Neural progenitor cell (in vitro differentiated cells): ENCODE measurements at regions not wholly inside any gene's neighbourhood (a gene's known extent, or its start where the extent isn't known, plus 50 kb on each side); places are given as distances from the start of the nearest gene placed in this dataset.
"Not testable (repeated sequence)": the region's sequence is repeated elsewhere in the genome, so short reads cannot be mapped to it uniquely, and the experiment has no call there.

Source experiments
- DNase-seq: peaks from one replicate; pipeline ENCODE4 v3.0.0-alpha.2; 2016; ENCODE audit warnings: low spot score
- H2AFZ ChIP-seq: fragments of 200-600 bp; sonication (generic); replicated peaks from 2 replicates; pipeline ENCODE4 v1.6.1; 2016; ENCODE audit warnings: antibody characterized with exemption
- H3F3A ChIP-seq: fragments of 200-600 bp; sonication (generic); 2 replicates; pipeline ENCODE4 v1.6.1; 2016; ENCODE audit warnings: antibody characterized with exemption, low read depth
- H3K27ac ChIP-seq: fragments of 200-600 bp; sonication (generic); 2 replicates; pipeline ENCODE4 v1.5.1; 2016; ENCODE audit warnings: mild to moderate bottlenecking
- H3K27me3 ChIP-seq: fragments of 200-600 bp; sonication (generic); 2 replicates; pipeline ENCODE4 v1.6.1; 2016; ENCODE audit warnings: mild to moderate bottlenecking, moderate library complexity
- H3K36me3 ChIP-seq: fragments of 200-600 bp; sonication (generic); 2 replicates; pipeline ENCODE4 v1.5.1; 2016
- H3K4me1 ChIP-seq: fragments of 200-600 bp; sonication (generic); 2 replicates; pipeline ENCODE4 v1.6.1; 2016; ENCODE audit warnings: mixed run types
- H3K4me2 ChIP-seq: fragments of 200-600 bp; sonication (generic); 2 replicates; pipeline ENCODE4 v1.6.1; 2016
- H3K4me3 ChIP-seq: fragments of 200-600 bp; sonication (generic); 2 replicates; pipeline ENCODE4 v1.5.1; 2016
- H3K79me2 ChIP-seq: fragments of 200-600 bp; sonication (generic); 2 replicates; pipeline ENCODE4 v1.6.1; 2016; ENCODE audit warnings: low read depth
- H3K9ac ChIP-seq: fragments of 200-600 bp; sonication (generic); 2 replicates; pipeline ENCODE4 v1.6.1; 2016
- H3K9me3 ChIP-seq: fragments of 200-600 bp; sonication (generic); 2 replicates; pipeline ENCODE4 v1.5.1; 2016; ENCODE audit warnings: low read depth
- H4K20me1 ChIP-seq: fragments of 200-600 bp; sonication (generic); 2 replicates; pipeline ENCODE4 v1.6.1; 2016; ENCODE audit warnings: low read depth
- H3K27ac Mint-ChIP-seq: 3 replicates; pipeline ENCODE4 v1.8.0; 2021; ENCODE audit warnings: mixed read lengths
- H3K27me3 Mint-ChIP-seq: 2 replicates; pipeline ENCODE4 v1.8.0; 2022; ENCODE audit warnings: low read depth, mild to moderate bottlenecking, inconsistent platforms, moderate library complexity, mixed read lengths; ENCODE audit not compliant: insufficient read depth
- H3K36me3 Mint-ChIP-seq: 3 replicates; pipeline ENCODE4 v1.8.0; 2021; ENCODE audit warnings: mixed read lengths
- H3K4me1 Mint-ChIP-seq: 3 replicates; pipeline ENCODE4 v1.8.0; 2021; ENCODE audit warnings: mixed read lengths
- H3K4me3 Mint-ChIP-seq: 3 replicates; pipeline ENCODE4 v1.8.0; 2021; ENCODE audit warnings: mild to moderate bottlenecking, moderate library complexity, mixed read lengths
- H3K9me3 Mint-ChIP-seq: 3 replicates; pipeline ENCODE4 v1.8.0; 2020; ENCODE audit warnings: mixed read lengths
- EZH2 ChIP-seq: fragments of 200-600 bp; sonication (generic); IDR thresholded peaks from 2 replicates; pipeline ENCODE4 v1.6.1; 2017; ENCODE audit warnings: antibody characterized with exemption, mild to moderate bottlenecking, moderate library complexity
- EZH2phosphoT487 ChIP-seq: fragments of 200-600 bp; sonication (generic); IDR thresholded peaks from 2 replicates; pipeline ENCODE4 v1.6.1; 2017; ENCODE audit warnings: antibody characterized with exemption
- TF ChIP-seq, protein P1 (sequence below): fragments of 200-600 bp; sonication (generic); IDR thresholded peaks from 2 replicates; pipeline ENCODE4 v1.5.1; 2017; ENCODE audit warnings: antibody characterized with exemption, mild to moderate bottlenecking

DNA sequence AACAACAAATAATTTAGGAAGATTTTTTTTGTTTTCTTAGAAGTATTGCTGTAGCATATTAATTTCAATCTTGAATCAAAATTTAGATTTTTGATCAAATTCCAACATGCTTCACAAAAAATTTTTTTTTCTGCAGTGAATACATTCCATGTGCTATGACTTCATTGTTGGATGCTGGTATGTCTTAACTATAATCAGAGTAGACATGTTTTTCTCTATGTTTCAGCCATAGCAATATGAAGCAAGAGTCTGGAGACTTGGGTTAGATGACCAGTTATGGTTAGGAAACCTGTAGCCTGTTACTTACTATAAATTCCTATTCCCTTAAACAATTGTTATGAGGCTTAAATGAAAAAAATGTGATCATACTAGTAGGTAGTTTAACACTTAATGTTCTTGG lies 176.1 kb upstream of the CHL1 start:
- no peak for DNase-seq
- no peaks in the 10 kb centered on the region for H3K4me1 Mint-ChIP-seq
- no peaks in the 10 kb centered on the region for H3K9me3 Mint-ChIP-seq
- no peaks in the 10 kb centered on the region for H3K79me2 ChIP-seq
- no peaks in the 10 kb centered on the region for H3K36me3 ChIP-seq
- H3K27ac Mint-ChIP-seq, result no peak overlapping the region
- H3K4me1 ChIP-seq, result no peaks in the 10 kb centered on the region
- H3K4me3 Mint-ChIP-seq, result no peak overlapping the region
- no peaks in the 10 kb centered on the region for H3F3A ChIP-seq
- H3K4me2 ChIP-seq, result no peak overlapping the region
- H3K9ac ChIP-seq, result no peak overlapping the region
- H3K36me3 Mint-ChIP-seq, result no peaks in the 10 kb centered on the region
- peaks cover 5% of the 10 kb centered on the region for H3K27me3 Mint-ChIP-seq
- no peak overlapping the region for H3K4me3 ChIP-seq
- no peaks in the 10 kb centered on the region for H3K27me3 ChIP-seq
- TF ChIP-seq, protein P1, sequence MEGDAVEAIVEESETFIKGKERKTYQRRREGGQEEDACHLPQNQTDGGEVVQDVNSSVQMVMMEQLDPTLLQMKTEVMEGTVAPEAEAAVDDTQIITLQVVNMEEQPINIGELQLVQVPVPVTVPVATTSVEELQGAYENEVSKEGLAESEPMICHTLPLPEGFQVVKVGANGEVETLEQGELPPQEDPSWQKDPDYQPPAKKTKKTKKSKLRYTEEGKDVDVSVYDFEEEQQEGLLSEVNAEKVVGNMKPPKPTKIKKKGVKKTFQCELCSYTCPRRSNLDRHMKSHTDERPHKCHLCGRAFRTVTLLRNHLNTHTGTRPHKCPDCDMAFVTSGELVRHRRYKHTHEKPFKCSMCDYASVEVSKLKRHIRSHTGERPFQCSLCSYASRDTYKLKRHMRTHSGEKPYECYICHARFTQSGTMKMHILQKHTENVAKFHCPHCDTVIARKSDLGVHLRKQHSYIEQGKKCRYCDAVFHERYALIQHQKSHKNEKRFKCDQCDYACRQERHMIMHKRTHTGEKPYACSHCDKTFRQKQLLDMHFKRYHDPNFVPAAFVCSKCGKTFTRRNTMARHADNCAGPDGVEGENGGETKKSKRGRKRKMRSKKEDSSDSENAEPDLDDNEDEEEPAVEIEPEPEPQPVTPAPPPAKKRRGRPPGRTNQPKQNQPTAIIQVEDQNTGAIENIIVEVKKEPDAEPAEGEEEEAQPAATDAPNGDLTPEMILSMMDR, result no peak
- TF ChIP-seq EZH2, result no peak
- no peak for TF ChIP-seq EZH2phosphoT487
- H4K20me1 ChIP-seq, result no peaks in the 10 kb centered on the region
- no peak overlapping the region for H3K27ac ChIP-seq
- no peak overlapping the region for H2AFZ ChIP-seq
- H3K9me3 ChIP-seq, result no peaks in the 10 kb centered on the region

DNA sequence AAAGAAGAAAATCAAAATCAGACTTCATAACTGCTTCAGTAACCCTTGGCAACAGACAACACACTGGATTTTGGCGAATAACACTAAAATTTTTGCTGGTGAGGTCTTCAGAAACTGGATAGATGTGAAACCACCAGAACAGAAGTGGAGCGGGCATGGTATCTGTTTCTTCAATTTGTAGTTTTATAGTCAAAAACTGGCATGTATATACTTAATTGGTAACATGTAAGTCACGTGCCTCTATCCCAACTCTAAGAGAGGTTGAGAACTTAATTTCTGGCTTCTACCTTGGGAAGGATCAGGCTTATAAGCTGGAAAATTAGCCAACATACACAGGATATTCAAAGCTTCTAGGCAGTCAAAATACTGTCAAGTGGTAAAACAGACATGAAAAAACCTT lies 172.6 kb upstream of the CHL1 start:
- DNase-seq, result no peak
- H4K20me1 ChIP-seq, result no peaks in the 10 kb centered on the region
- peaks cover 4% of the 10 kb centered on the region for H3K27me3 Mint-ChIP-seq
- H3K4me1 ChIP-seq, result no peaks in the 10 kb centered on the region
- H2AFZ ChIP-seq, result no peak overlapping the region
- no peaks in the 10 kb centered on the region for H3K27me3 ChIP-seq
- no peak overlapping the region for H3K9ac ChIP-seq
- no peaks in the 10 kb centered on the region for H3K36me3 Mint-ChIP-seq
- H3K4me3 ChIP-seq, result no peak overlapping the region
- no peaks in the 10 kb centered on the region for H3K79me2 ChIP-seq
- no peaks in the 10 kb centered on the region for H3K4me1 Mint-ChIP-seq
- H3K9me3 ChIP-seq, result no peaks in the 10 kb centered on the region
- H3K4me2 ChIP-seq, result no peak overlapping the region
- no peaks in the 10 kb centered on the region for H3K9me3 Mint-ChIP-seq
- no peak overlapping the region for H3K27ac Mint-ChIP-seq
- H3F3A ChIP-seq, result no peaks in the 10 kb centered on the region
- no peak for TF ChIP-seq EZH2phosphoT487
- no peak for TF ChIP-seq EZH2
- TF ChIP-seq, protein P1, result no peak
- no peaks in the 10 kb centered on the region for H3K36me3 ChIP-seq
- H3K27ac ChIP-seq, result no peak overlapping the region
- H3K4me3 Mint-ChIP-seq, result no peak overlapping the region

DNA sequence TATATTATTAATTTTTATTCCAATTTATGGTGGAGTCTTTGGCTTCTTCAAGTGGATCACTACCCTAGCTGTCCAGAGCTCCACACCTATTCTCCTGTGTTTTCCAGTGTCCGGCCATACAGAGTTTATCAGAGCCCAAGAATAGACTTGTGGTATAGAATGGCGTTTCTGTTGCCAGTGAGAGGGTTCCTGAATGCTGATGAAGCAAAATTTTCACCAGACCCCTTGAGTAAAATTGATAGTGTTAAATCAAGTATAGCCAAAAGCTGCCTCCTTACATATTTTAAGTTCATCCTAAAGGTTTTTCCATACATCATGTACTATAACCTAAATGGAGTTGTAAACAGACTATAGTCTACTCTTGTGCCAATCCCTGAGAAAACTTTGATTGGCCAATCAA lies 171.5 kb upstream of the CHL1 start:
- no peak overlapping the region for H3K27ac Mint-ChIP-seq
- TF ChIP-seq EZH2phosphoT487 (no peak), EZH2 (no peak)
- TF ChIP-seq, protein P1, result no peak
- peaks cover 4% of the 10 kb centered on the region for H3K27me3 Mint-ChIP-seq
- Histone ChIP-seq H2AFZ (no peak overlapping the region), H3K4me1 (no peaks in the 10 kb centered on the region), H4K20me1 (no peaks in the 10 kb centered on the region), H3K9ac (no peak overlapping the region), H3K79me2 (no peaks in the 10 kb centered on the region), H3K27ac (no peak overlapping the region), H3K27me3 (no peaks in the 10 kb centered on the region), H3K4me2 (no peak overlapping the region), H3F3A (no peaks in the 10 kb centered on the region), H3K4me3 (no peak overlapping the region), H3K9me3 (no peaks in the 10 kb centered on the region), H3K36me3 (no peaks in the 10 kb centered on the region)
- no peaks in the 10 kb centered on the region for H3K4me1 Mint-ChIP-seq
- no peak overlapping the region for H3K4me3 Mint-ChIP-seq
- H3K36me3 Mint-ChIP-seq, result no peaks in the 10 kb centered on the region
- no peak for DNase-seq
- H3K9me3 Mint-ChIP-seq, result no peaks in the 10 kb centered on the region

DNA sequence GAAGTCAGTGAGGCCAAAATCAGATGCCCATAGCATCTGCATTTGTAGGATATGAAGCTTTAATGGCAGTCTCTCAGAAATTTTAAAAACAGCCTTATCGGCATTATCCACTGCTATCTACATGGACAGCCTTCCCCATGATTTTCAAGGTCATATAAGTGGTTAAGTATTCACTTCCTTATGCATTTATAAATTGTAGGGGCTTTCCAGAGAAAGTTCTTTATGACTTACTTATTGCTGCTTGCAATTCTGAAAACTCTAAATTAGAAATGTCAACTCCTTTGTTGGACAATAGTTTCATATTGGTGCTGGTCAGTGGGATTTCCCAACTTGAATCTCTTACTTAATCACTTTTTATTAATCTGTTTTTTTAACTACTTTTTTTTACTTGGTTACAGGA lies 160.6 kb upstream of the CHL1 start:
- not testable (repeated sequence) for H3K9ac ChIP-seq, H3K79me2 ChIP-seq, H2AFZ ChIP-seq, H3K27me3 Mint-ChIP-seq, H3K36me3 Mint-ChIP-seq, H3K27ac ChIP-seq, H3K4me2 ChIP-seq, H3K9me3 ChIP-seq, H4K20me1 ChIP-seq, DNase-seq, H3K4me1 ChIP-seq, H3F3A ChIP-seq, H3K4me3 ChIP-seq, H3K27me3 ChIP-seq, H3K9me3 Mint-ChIP-seq, H3K4me1 Mint-ChIP-seq, H3K4me3 Mint-ChIP-seq, H3K36me3 ChIP-seq, H3K27ac Mint-ChIP-seq
